ENCODE measurements at regions not wholly inside any gene's neighbourhood (a gene's known extent, or its start where the extent isn't known, plus 50 kb on each side); places are given as distances from the start of the nearest gene placed in this dataset.
"Not testable (repeated sequence)": the region's sequence is repeated elsewhere in the genome, so short reads cannot be mapped to it uniquely, and the experiment has no call there.

DNA sequence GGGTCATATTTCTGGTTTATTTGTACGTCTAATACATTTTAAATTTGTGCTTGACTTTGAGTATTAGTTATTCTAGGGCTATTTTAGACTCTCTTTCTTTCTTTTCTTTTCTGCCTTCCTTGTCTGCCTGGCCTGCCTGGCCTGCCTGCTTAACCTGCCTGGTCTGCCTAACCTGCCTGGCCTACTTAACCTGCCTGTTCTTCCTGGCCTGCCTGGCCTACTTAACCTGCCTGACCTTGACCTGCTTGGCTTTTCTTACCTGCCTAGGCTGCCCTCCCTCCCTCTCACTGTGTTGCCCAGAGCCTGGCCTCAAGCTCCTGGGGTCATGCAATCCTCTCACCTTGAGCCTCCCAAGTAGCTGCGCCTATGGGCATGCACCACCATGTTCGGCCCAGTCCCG lies 83.7 kb downstream of the PMAIP1 start:
- POLR2A ChIA-PET (ENCODE audit: low non-redundant PET), result no interaction called here
- no peak for TF ChIP-seq EZH2 (IDR thresholded peaks at IDR 0.05; ENCODE audit: borderline replicate concordance, low read depth, low read length, poor library complexity, severe bottlenecking)
- no peak for TF ChIP-seq CTCF (conservative IDR thresholded peaks at IDR 0.05; ENCODE audit: low read depth, low read length)
- Histone ChIP-seq H3K27ac (ENCODE audit: low read depth, low read length, poor library complexity, severe bottlenecking) (no peak overlapping the region), H3K9me3 (ENCODE audit: low read depth, low read length, poor library complexity, severe bottlenecking) (no peaks in the 10 kb centered on the region), H3K4me1 (ENCODE audit: insufficient read depth, low read length, poor library complexity, severe bottlenecking) (no peaks in the 10 kb centered on the region), H3K4me3 (ENCODE audit: low read depth, low read length, poor library complexity, severe bottlenecking) (no peak overlapping the region), H3K36me3 (ENCODE audit: insufficient read depth, low read length, poor library complexity, severe bottlenecking) (no peaks in the 10 kb centered on the region), H3K27me3 (replicated peaks; ENCODE audit: insufficient read depth, low read depth, low read length, poor library complexity) (no peaks in the 10 kb centered on the region)
- intact Hi-C loops (cut with micrococcal nuclease; ENCODE audit: unreplicated experiment), result no loop called here
- CTCF ChIA-PET, result no interaction called here
- no TSS peak for BruUV-seq (replicated peaks)
- DNase-seq (ENCODE audit: low spot score), result no peak

DNA sequence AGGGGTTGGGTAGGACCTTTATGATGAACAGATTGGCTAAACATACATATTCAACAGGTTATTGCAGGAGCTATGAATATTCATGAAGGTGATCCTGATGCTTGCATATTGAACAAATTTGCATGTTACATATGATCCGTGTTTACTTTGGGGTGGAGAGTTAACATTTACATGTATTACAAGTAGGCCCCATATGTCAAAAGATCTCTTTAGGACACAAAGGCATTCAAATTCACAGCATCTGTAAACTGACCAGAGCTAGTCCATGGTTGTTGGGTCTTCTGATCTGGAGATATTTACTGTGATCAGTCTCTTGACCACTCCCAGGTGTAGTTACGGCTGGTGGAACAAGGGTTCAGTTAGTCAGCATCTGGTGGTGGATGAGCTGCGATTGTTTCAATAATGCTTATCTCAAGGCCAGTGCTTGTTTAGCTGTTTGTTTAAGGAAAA lies 80.4 kb downstream of the PMAIP1 start:
- intact Hi-C loops (cut with micrococcal nuclease; ENCODE audit: unreplicated experiment), result no loop called here
- no peak for TF ChIP-seq EZH2 (IDR thresholded peaks at IDR 0.05; ENCODE audit: borderline replicate concordance, low read depth, low read length, poor library complexity, severe bottlenecking)
- no peak for TF ChIP-seq CTCF (conservative IDR thresholded peaks at IDR 0.05; ENCODE audit: low read depth, low read length)

DNA sequence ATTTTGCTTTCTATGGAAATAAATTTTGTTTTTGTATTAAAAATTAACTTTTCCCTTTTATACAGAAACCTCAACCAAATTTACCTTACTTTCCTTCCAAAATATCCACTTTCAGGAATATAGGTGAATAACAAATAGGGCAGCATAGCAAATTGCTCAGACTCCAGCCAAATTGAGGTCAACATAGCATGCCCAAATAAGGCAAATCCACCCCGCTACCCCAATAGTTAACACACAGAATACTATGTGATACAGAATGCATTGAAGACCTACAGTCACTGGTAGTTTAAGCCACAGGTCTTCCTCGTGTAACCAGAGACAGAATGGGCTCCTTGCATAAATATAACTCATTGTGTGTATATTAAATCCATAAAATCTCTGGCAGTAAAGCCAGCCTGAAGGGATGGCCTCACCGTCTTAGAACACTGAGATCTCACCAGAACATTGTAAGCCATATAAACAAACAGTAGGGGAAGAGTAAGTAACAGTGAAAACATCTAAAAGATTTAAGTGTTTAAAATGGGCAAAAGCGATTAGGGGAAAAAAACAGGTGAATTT lies 72.2 kb downstream of the PMAIP1 start:
- no peak overlapping the region for H3K4me3 ChIP-seq (ENCODE audit: low read depth, low read length, poor library complexity, severe bottlenecking)
- no peak for DNase-seq (ENCODE audit: low spot score)
- ChIA-PET POLR2A (ENCODE audit: low non-redundant PET) (no interaction called here), CTCF (no interaction called here)
- H3K4me1 ChIP-seq (ENCODE audit: insufficient read depth, low read length, poor library complexity, severe bottlenecking), result no peaks in the 10 kb centered on the region
- no TSS peak for BruUV-seq (replicated peaks)
- intact Hi-C loops (cut with micrococcal nuclease; ENCODE audit: unreplicated experiment), result no loop called here
- TF ChIP-seq CTCF (conservative IDR thresholded peaks at IDR 0.05; ENCODE audit: low read depth, low read length), result no peak
- no peak for TF ChIP-seq EZH2 (IDR thresholded peaks at IDR 0.05; ENCODE audit: borderline replicate concordance, low read depth, low read length, poor library complexity, severe bottlenecking)
- H3K9me3 ChIP-seq (ENCODE audit: low read depth, low read length, poor library complexity, severe bottlenecking), result no peaks in the 10 kb centered on the region
- no peak overlapping the region for H3K27ac ChIP-seq (ENCODE audit: low read depth, low read length, poor library complexity, severe bottlenecking)
- no peaks in the 10 kb centered on the region for H3K27me3 ChIP-seq (replicated peaks; ENCODE audit: insufficient read depth, low read depth, low read length, poor library complexity)
- H3K36me3 ChIP-seq (ENCODE audit: insufficient read depth, low read length, poor library complexity, severe bottlenecking), result no peaks in the 10 kb centered on the region

More for the DNA sequence above, 80.4 kb downstream of the PMAIP1 start:
- Histone ChIP-seq H3K9me3 (ENCODE audit: low read depth, low read length, poor library complexity, severe bottlenecking) (no peaks in the 10 kb centered on the region), H3K36me3 (ENCODE audit: insufficient read depth, low read length, poor library complexity, severe bottlenecking) (no peaks in the 10 kb centered on the region), H3K27me3 (replicated peaks; ENCODE audit: insufficient read depth, low read depth, low read length, poor library complexity) (no peaks in the 10 kb centered on the region), H3K4me1 (ENCODE audit: insufficient read depth, low read length, poor library complexity, severe bottlenecking) (no peaks in the 10 kb centered on the region), H3K27ac (ENCODE audit: low read depth, low read length, poor library complexity, severe bottlenecking) (no peak overlapping the region), H3K4me3 (ENCODE audit: low read depth, low read length, poor library complexity, severe bottlenecking) (no peak overlapping the region)
- CTCF ChIA-PET, result no interaction called here
- BruUV-seq (replicated peaks), result no TSS peak
- POLR2A ChIA-PET (ENCODE audit: low non-redundant PET), result no interaction called here
- DNase-seq (ENCODE audit: low spot score), result no peak

DNA sequence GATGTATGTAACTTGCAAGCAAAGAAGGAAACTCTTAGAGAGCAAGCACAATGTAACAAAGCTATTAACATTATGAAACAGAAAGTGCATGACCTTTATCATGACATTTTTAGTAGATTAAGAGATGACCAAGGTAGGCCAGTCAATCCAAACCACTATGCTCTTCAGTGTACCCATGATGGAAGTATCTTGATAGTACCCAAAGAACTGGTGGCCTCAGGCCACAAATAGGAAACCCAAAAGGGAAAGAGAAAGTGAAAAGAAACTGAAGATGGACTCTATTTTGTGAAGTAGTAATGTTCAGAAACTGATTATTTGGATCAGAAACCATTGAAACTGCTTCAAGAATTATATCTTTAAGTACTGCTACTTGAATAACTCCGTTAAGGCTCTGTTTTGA lies 71.3 kb downstream of the PMAIP1 start:
- H3K9me3 ChIP-seq (ENCODE audit: low read depth, low read length, poor library complexity, severe bottlenecking); H3K4me1 ChIP-seq (ENCODE audit: insufficient read depth, low read length, poor library complexity, severe bottlenecking); POLR2A ChIA-PET (ENCODE audit: low non-redundant PET); CTCF ChIA-PET; H3K36me3 ChIP-seq (ENCODE audit: insufficient read depth, low read length, poor library complexity, severe bottlenecking); H3K27ac ChIP-seq (ENCODE audit: low read depth, low read length, poor library complexity, severe bottlenecking); H3K27me3 ChIP-seq (replicated peaks; ENCODE audit: insufficient read depth, low read depth, low read length, poor library complexity); BruUV-seq (replicated peaks); DNase-seq (ENCODE audit: low spot score); intact Hi-C loops (cut with micrococcal nuclease; ENCODE audit: unreplicated experiment); H3K4me3 ChIP-seq (ENCODE audit: low read depth, low read length, poor library complexity, severe bottlenecking): not testable (repeated sequence)

DNA sequence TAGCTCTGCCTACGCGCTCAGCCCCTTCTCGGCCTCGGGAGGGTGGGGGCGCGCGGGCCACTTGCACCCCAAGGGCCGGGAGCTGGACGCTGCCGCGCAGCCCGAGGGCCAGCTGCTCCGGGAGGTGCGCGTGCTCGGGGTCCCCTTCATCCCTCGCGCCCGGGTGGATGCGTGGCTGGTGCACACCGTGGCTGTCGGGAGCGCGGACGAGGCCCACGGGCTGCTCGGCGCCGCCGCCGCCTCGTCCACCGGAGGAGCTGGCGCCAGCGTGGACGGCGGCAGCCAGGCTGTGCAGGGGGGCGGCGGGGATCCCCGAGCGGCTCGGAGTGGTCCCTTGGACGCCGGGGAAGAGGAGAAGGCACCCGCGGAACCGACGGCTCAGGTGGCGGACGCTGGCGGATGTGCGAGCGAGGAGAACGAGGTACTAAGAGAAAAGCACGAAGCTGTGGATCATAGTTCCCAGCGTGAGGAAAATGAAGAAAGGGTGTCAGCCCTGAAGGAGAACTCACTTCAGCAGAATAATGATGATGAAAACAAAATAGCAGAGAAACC lies 69.8 kb downstream of the PMAIP1 start:
- H3K36me3 ChIP-seq (ENCODE audit: insufficient read depth, low read length, poor library complexity, severe bottlenecking); BruUV-seq (replicated peaks); H3K27me3 ChIP-seq (replicated peaks; ENCODE audit: insufficient read depth, low read depth, low read length, poor library complexity); H3K27ac ChIP-seq (ENCODE audit: low read depth, low read length, poor library complexity, severe bottlenecking); H3K4me3 ChIP-seq (ENCODE audit: low read depth, low read length, poor library complexity, severe bottlenecking); intact Hi-C loops (cut with micrococcal nuclease; ENCODE audit: unreplicated experiment); H3K4me1 ChIP-seq (ENCODE audit: insufficient read depth, low read length, poor library complexity, severe bottlenecking); CTCF ChIA-PET; H3K9me3 ChIP-seq (ENCODE audit: low read depth, low read length, poor library complexity, severe bottlenecking); POLR2A ChIA-PET (ENCODE audit: low non-redundant PET); DNase-seq (ENCODE audit: low spot score): not testable (repeated sequence)

Measured in A673 (cell line).